H1 (cell line): ENCODE measurements at regions not wholly inside any gene's neighbourhood (a gene's known extent, or its start where the extent isn't known, plus 50 kb on each side); places are given as distances from the start of the nearest gene placed in this dataset.

Experiments used
- CTCF ChIA-PET: fragments of 300-600 bp; sonication (Branson Sonifier 250); formaldehyde crosslinking; loops from one replicate; lab custom pipeline; 2021; ENCODE audit not compliant: partially characterized antibody; lab: Charles Lee
- POLR2A ChIA-PET: fragments of 300-600 bp; sonication (Branson Sonifier 250); formaldehyde crosslinking; loops from one replicate; lab custom pipeline; 2021; ENCODE audit warnings: inconsistent platforms; ENCODE audit not compliant: partially characterized antibody; lab: Charles Lee
- DNase-seq, 2 experiments: peaks; one replicate each; pipeline versions ENCODE4 v3.0.0 to v3.0.0-alpha.2; 2010 to 2022; ENCODE audit warnings: low spot score in 2 of 2, low read depth in 1 of 2, mixed read lengths in 1 of 2
- FAIRE-seq: peaks from 2 replicates; lab custom pipeline; 2011; peaks lifted over from hg19 to GRCh38; lab: Jason Lieb, UNC
- H2AFZ ChIP-seq: 2 replicates; pipeline ENCODE4 v1.8.1; 2012; ENCODE audit warnings: low read length, inconsistent platforms
- H2AK5ac ChIP-seq: 2 replicates; pipeline ENCODE4 v1.6.1; 2013; ENCODE audit warnings: low read depth, low read length
- H2BK120ac ChIP-seq: replicated peaks from 2 replicates; pipeline ENCODE3; 2013; ENCODE audit warnings: low read depth, low read length, inconsistent platforms
- H2BK12ac ChIP-seq: 2 replicates; pipeline ENCODE4 v1.6.1; 2013; ENCODE audit warnings: low read depth, low read length
- H2BK15ac ChIP-seq: 2 replicates; pipeline ENCODE4 v1.6.1; 2013; ENCODE audit warnings: low read length
- H2BK20ac ChIP-seq: 2 replicates; pipeline ENCODE4 v1.6.1; 2013; ENCODE audit warnings: low read length
- H2BK5ac ChIP-seq: 2 replicates; pipeline ENCODE4 v1.6.1; 2013; ENCODE audit warnings: low read depth, low read length
- H3K14ac ChIP-seq: 2 replicates; pipeline ENCODE4 v1.6.1; 2013; ENCODE audit warnings: inconsistent platforms; ENCODE audit not compliant: insufficient read length
- H3K18ac ChIP-seq: 2 replicates; pipeline ENCODE4 v1.6.1; 2013; ENCODE audit warnings: low read length; ENCODE audit errors: extremely low read depth
- H3K23ac ChIP-seq: 2 replicates; pipeline ENCODE4 v1.6.1; 2013; ENCODE audit warnings: inconsistent platforms; ENCODE audit not compliant: insufficient read length
- H3K23me2 ChIP-seq: 2 replicates; pipeline ENCODE4 v1.6.1; 2013; ENCODE audit warnings: low read depth, low read length
- H3K27ac ChIP-seq: 2 replicates; pipeline ENCODE4 v1.6.1; 2011; ENCODE audit warnings: low read depth, low read length, inconsistent platforms
- H3K27me3 ChIP-seq, 4 experiments: replicated peaks in 1 of 4; 1 replicate in 1 of 4; 2 replicates in 3 of 4; pipeline versions ENCODE4 v1.6.1 to v1.8.1; 2011 to 2013; ENCODE audit warnings: low read length in 3 of 4, mild to moderate bottlenecking in 3 of 4, inconsistent platforms in 2 of 4, mixed read lengths in 2 of 4, moderate library complexity in 1 of 4; ENCODE audit not compliant: control insufficient read depth in 3 of 4, insufficient read depth in 3 of 4; ENCODE audit errors: extremely low read depth in 1 of 4
- H3K36me3 ChIP-seq, 4 experiments: 2 replicates each; pipeline versions ENCODE4 v1.6.1 to v1.8.1; 2011 to 2013; ENCODE audit warnings: mild to moderate bottlenecking in 4 of 4, low read length in 3 of 4, moderate library complexity in 2 of 4, control low read depth in 1 of 4, inconsistent platforms in 1 of 4; ENCODE audit not compliant: insufficient read depth in 4 of 4, control insufficient read depth in 2 of 4
- H3K4ac ChIP-seq: replicated peaks from 2 replicates; pipeline ENCODE3; 2013; ENCODE audit warnings: low read length, low read depth, mixed read lengths, inconsistent platforms; ENCODE audit not compliant: insufficient read length
- H3K4me1 ChIP-seq, 4 experiments: replicated peaks in 1 of 4; 1 replicate in 1 of 4; 2 replicates in 3 of 4; pipeline versions ENCODE4 v1.6.1 to v1.8.1; 2011 to 2013; ENCODE audit warnings: low read length in 3 of 4, inconsistent platforms in 2 of 4, mixed read lengths in 1 of 4; ENCODE audit not compliant: insufficient read depth in 4 of 4, control insufficient read depth in 3 of 4
- H3K4me2 ChIP-seq, 2 experiments: 2 replicates each; pipeline versions ENCODE4 v1.6.1 to v1.8.1; 2011 to 2013; ENCODE audit warnings: low read depth in 2 of 2, low read length in 2 of 2, control low read depth in 1 of 2, inconsistent platforms in 1 of 2, mild to moderate bottlenecking in 1 of 2; ENCODE audit not compliant: insufficient read depth in 1 of 2
- H3K4me3 ChIP-seq, 4 experiments: fragments of 200-600, 300-600 bp in 1 of 4; sonication (generic), shearing (Covaris generic), sonication (Bioruptor Twin) in 1 of 4; 2 replicates each; pipeline versions ENCODE4 v1.5.1 to v1.8.1; 2011 to 2016; ENCODE audit warnings: low read length in 4 of 4, low read depth in 3 of 4, control low read depth in 2 of 4, inconsistent platforms in 2 of 4, mild to moderate bottlenecking in 2 of 4, mixed read lengths in 1 of 4, moderate library complexity in 1 of 4; ENCODE audit not compliant: insufficient read depth in 2 of 4; ENCODE audit errors: extremely low read depth in 1 of 4
- H3K56ac ChIP-seq: replicated peaks from 2 replicates; pipeline ENCODE3; 2013; ENCODE audit warnings: low read depth, mild to moderate bottlenecking, mixed read lengths, low read length, inconsistent platforms; ENCODE audit not compliant: insufficient read length
- H3K79me1 ChIP-seq: 2 replicates; pipeline ENCODE4 v1.6.1; 2013; ENCODE audit warnings: low read depth, low read length, control low read depth
- H3K79me2 ChIP-seq, 2 experiments: 2 replicates each; pipeline versions ENCODE4 v1.6.1 to v1.8.1; 2012 to 2013; ENCODE audit warnings: low read length in 2 of 2, mild to moderate bottlenecking in 2 of 2, inconsistent platforms in 1 of 2; ENCODE audit not compliant: insufficient read depth in 2 of 2, control insufficient read depth in 1 of 2
- H3K9ac ChIP-seq, 4 experiments: replicated peaks in 1 of 4; 1 replicate in 1 of 4; 2 replicates in 3 of 4; pipeline versions ENCODE4 v1.6.1 to v1.8.1; 2011 to 2013; ENCODE audit warnings: low read depth in 3 of 4, low read length in 3 of 4, control low read depth in 2 of 4, mild to moderate bottlenecking in 2 of 4, moderate library complexity in 2 of 4, inconsistent platforms in 1 of 4; ENCODE audit errors: extremely low read depth in 1 of 4
- H3K9me3 ChIP-seq, 2 experiments: 2 replicates each; pipeline versions ENCODE4 v1.6.1 to v1.8.1; 2012 to 2013; ENCODE audit warnings: mild to moderate bottlenecking in 2 of 2, moderate library complexity in 2 of 2, control low read depth in 1 of 2, inconsistent platforms in 1 of 2, low read depth in 1 of 2, low read length in 1 of 2, mixed read lengths in 1 of 2; ENCODE audit not compliant: insufficient read depth in 2 of 2
- H4K20me1 ChIP-seq, 2 experiments: replicated peaks in 1 of 2; 2 replicates each; pipeline versions ENCODE3 to v1.8.1; 2011 to 2013; ENCODE audit warnings: inconsistent platforms in 2 of 2, low read length in 2 of 2, mild to moderate bottlenecking in 1 of 2; ENCODE audit not compliant: insufficient read depth in 2 of 2, control insufficient read depth in 1 of 2
- H4K5ac ChIP-seq: 2 replicates; pipeline ENCODE4 v1.6.1; 2013; ENCODE audit warnings: low read length, low read depth, mixed read lengths, inconsistent platforms; ENCODE audit not compliant: insufficient read length
- H4K8ac ChIP-seq: 2 replicates; pipeline ENCODE4 v1.8.0; 2013; ENCODE audit warnings: mild to moderate bottlenecking, moderate library complexity, low read length, inconsistent platforms; ENCODE audit not compliant: insufficient read depth; ENCODE audit errors: extremely low read depth
- H4K91ac ChIP-seq: replicated peaks from 2 replicates; pipeline ENCODE3; 2013; ENCODE audit warnings: low read length, mixed read lengths, inconsistent platforms; ENCODE audit not compliant: insufficient read length
- BACH1 ChIP-seq: IDR thresholded peaks from 2 replicates; pipeline ENCODE4 v1.6.1; 2012; ENCODE audit warnings: low read length, improper control_type of control experiment
- CBX5 ChIP-seq: fragments of 300-800, 300-1000 bp; sonication (generic); IDR thresholded peaks from 2 replicates; pipeline ENCODE4 v1.7.1; 2016; ENCODE audit warnings: antibody characterized with exemption, low read length, low read depth
- CEBPB ChIP-seq: IDR thresholded peaks from 2 replicates; pipeline ENCODE4 v1.6.1; 2012; ENCODE audit warnings: low read depth, low read length
- EGR1 ChIP-seq: IDR thresholded peaks from 2 replicates; pipeline ENCODE4 v1.6.1; 2011; ENCODE audit warnings: low read depth, low read length, borderline replicate concordance
- EP300 ChIP-seq, 2 experiments: IDR thresholded peaks; 1 replicate in 1 of 2; 2 replicates in 1 of 2; pipeline ENCODE4 v1.6.1; 2011 to 2012; ENCODE audit warnings: low read depth in 2 of 2, low read length in 2 of 2, mild to moderate bottlenecking in 2 of 2, borderline replicate concordance in 1 of 2, inconsistent platforms in 1 of 2, moderate library complexity in 1 of 2
- HDAC6 ChIP-seq: IDR thresholded peaks from one replicate; pipeline ENCODE4 v1.7.1; 2012; ENCODE audit warnings: low read depth, mild to moderate bottlenecking, inconsistent platforms, low read length, moderate library complexity
- JUND ChIP-seq: IDR thresholded peaks from 2 replicates; pipeline ENCODE4 v1.6.1; 2011; ENCODE audit warnings: mild to moderate bottlenecking, improper control_type of control experiment, low read length
- NANOG ChIP-seq: IDR thresholded peaks from 2 replicates; pipeline ENCODE4 v1.6.1; 2011; ENCODE audit warnings: low read length, low read depth, mild to moderate bottlenecking, inconsistent platforms; ENCODE audit not compliant: insufficient read depth, poor library complexity, severe bottlenecking
- NRF1 ChIP-seq: IDR thresholded peaks from 2 replicates; pipeline ENCODE4 v1.6.1; 2011; ENCODE audit warnings: mild to moderate bottlenecking, low read depth, low read length, improper control_type of control experiment
- RAD21 ChIP-seq, 2 experiments: IDR thresholded peaks in 1 of 2; conservative IDR thresholded peaks in 1 of 2; 2 replicates each; pipeline ENCODE4 v1.6.1; 2011; ENCODE audit warnings: low read depth in 2 of 2, low read length in 2 of 2, improper control_type of control experiment in 1 of 2, inconsistent platforms in 1 of 2, mild to moderate bottlenecking in 1 of 2, moderate library complexity in 1 of 2
- RXRA ChIP-seq: IDR thresholded peaks from 2 replicates; pipeline ENCODE4 v1.6.1; 2011; ENCODE audit warnings: low read depth, mild to moderate bottlenecking, low read length, moderate library complexity; ENCODE audit not compliant: insufficient read depth
- SIX5 ChIP-seq: IDR thresholded peaks from 2 replicates; pipeline ENCODE4 v1.6.1; 2011; ENCODE audit warnings: mild to moderate bottlenecking, low read depth, low read length
- TAF7 ChIP-seq: optimal IDR thresholded peaks from 2 replicates; pipeline ENCODE3; 2011; ENCODE audit warnings: low read depth, mild to moderate bottlenecking, inconsistent platforms, low read length, moderate library complexity, borderline replicate concordance
- WGBS, 2 experiments: shearing (Covaris generic) in 1 of 2; methylation state at CpG; one replicate each; pipeline versions ENCODE4 v1.1.6 to v1.1.7; 2013 to 2015; ENCODE audit warnings: low lambda C conversion rate in 2 of 2, mixed read lengths in 2 of 2, inconsistent platforms in 1 of 2, low coverage in 1 of 2, missing lambda C conversion rate in 1 of 2; ENCODE audit not compliant: insufficient replicate concordance in 2 of 2, insufficient coverage in 1 of 2, insufficient read length in 1 of 2; ENCODE audit errors: extremely low coverage in 1 of 2, missing lambda C conversion rate in 1 of 2; 5-methylcytosine and 5-hydroxymethylcytosine counted together
- TF ChIP-seq, protein P1 (sequence below): IDR thresholded peaks from 2 replicates; pipeline ENCODE4 v1.6.1; 2011; ENCODE audit warnings: low read length, improper control_type of control experiment

DNA sequence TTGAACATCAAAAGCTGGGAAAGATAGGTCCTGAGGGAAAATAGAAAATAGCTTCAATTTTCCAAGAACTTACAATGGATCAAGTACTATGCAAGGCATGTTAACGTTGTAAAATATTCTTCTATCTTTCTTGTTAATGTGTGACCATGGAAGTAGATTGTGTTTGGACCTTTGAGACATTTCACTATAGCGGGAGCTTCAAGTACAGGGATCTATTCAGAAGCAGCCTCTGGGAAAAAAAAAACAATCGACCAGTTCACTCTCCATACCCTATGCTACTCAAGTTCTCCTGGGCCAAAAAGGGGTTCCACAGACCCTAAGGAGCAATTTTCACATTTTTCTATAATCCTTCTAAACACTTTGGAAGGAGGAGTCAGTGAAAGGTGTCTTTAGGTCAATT is 54.1 kb upstream of the ATP10B start:
- WGBS, 2 experiments, result 93% methylated on average over 3 of the region's 3 CpGs; no CpG with 5 or more reads in 1 of the 2 experiments
- Histone ChIP-seq H3K9me3 (no peaks in the 10 kb centered on the region), H4K5ac (no peak overlapping the region), H3K79me1 (no peaks in the 10 kb centered on the region), H3K4me3 (no peak overlapping the region), H2BK15ac (no peak overlapping the region), H3K27me3 (no peaks in the 10 kb centered on the region), H3K23ac (no peak overlapping the region), H4K8ac (no peak overlapping the region), H3K4me2 (no peak overlapping the region), H2BK5ac (no peak overlapping the region), H3K4ac (no peak overlapping the region), H3K9ac (no peak overlapping the region), H3K4me1 (peaks cover 0 to 3% (median 0%) of the 10 kb centered on the region in 4 experiments; a peak in 1 of 7 replicates), H2AFZ (no peak overlapping the region), H3K79me2 (no peaks in the 10 kb centered on the region), H3K23me2 (no peaks in the 10 kb centered on the region), H3K36me3 (no peaks in the 10 kb centered on the region), H2BK120ac (no peak overlapping the region), H2BK20ac (no peak overlapping the region), H2AK5ac (no peak overlapping the region), H3K56ac (no peak overlapping the region), H3K18ac (no peak overlapping the region), H4K20me1 (no peaks in the 10 kb centered on the region), H3K27ac (no peak overlapping the region), H4K91ac (no peak overlapping the region), H2BK12ac (no peak overlapping the region), H3K14ac (no peak overlapping the region)
- POLR2A ChIA-PET, result no interaction called here
- TF ChIP-seq NRF1 (no peak), RXRA (no peak), EP300 (IDR thresholded peaks at IDR 0.05; ENCODE audit: borderline replicate concordance in 1 of 2, low read depth in 2 of 2, low read length in 2 of 2) (no peak), EGR1 (no peak), CEBPB (no peak), RAD21 (IDR thresholded peaks at IDR 0.05 in 1 of 2, conservative IDR thresholded peaks at IDR 0.05 in 1 of 2; ENCODE audit: low read depth in 2 of 2, low read length in 2 of 2) (no peak), NANOG (no peak), JUND (no peak), TAF7 (no peak), HDAC6 (no peak), BACH1 (no peak), CBX5 (no peak), SIX5 (no peak)
- TF ChIP-seq, protein P1, sequence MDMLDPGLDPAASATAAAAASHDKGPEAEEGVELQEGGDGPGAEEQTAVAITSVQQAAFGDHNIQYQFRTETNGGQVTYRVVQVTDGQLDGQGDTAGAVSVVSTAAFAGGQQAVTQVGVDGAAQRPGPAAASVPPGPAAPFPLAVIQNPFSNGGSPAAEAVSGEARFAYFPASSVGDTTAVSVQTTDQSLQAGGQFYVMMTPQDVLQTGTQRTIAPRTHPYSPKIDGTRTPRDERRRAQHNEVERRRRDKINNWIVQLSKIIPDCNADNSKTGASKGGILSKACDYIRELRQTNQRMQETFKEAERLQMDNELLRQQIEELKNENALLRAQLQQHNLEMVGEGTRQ, result no peak
- no peak for DNase-seq
- CTCF ChIA-PET, result interaction anchor here (1.0 to 1.5 kb wide), 2 partner anchors 16 to 259 kb away, joined by 3 to 5 read pairs; no protein-coding TSS in a partner anchor
- FAIRE-seq, result no peak
